GM21367 (cell line): ENCODE measurements at regions not wholly inside any gene's neighbourhood (a gene's known extent, or its start where the extent isn't known, plus 50 kb on each side); places are given as distances from the start of the nearest gene placed in this dataset.
"Not testable (repeated sequence)": the region's sequence is repeated elsewhere in the genome, so short reads cannot be mapped to it uniquely, and the experiment has no call there.

Source experiments
- ATAC-seq: cut with Tn5 transposase; IDR thresholded peaks from one replicate; pipeline ENCODE4 v1.9.1; 2021; ENCODE audit not compliant: unreplicated experiment

DNA sequence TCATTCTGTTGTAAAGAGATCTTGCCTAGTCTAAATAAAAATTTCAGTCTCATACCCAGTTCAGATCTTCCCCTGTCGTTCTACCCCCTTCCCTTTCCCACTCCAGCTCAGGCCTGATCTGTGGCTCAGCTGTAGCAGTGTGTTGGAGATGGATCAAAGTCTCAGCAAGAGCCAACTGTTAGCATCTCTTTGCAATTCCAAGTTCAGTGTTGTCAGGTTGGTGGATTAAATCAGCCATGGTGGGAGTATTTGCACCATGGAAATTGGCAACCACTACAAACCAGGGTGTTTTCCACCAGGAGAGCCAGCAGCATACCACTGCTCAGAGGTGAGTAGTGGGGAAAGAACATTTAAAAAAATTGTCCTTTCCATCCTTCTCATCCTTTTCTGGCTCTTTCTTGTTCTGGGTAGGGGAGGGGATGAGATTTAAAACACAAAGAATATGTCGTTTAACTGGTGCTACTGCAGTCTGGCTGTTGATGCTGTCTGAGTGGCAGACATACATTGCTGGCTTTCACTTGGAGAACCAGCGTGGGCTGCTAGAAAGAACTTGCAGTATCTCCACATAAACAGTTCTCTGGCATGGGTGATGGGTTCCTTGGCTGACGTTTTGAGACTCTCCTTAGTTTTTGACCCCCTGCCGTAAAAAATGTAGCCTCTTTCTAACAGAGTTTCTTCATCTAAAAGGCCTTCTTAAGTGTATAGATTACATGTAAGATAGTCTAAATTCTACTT, 514.1 kb downstream of the RAB38 start:
- ATAC-seq: no peak

DNA sequence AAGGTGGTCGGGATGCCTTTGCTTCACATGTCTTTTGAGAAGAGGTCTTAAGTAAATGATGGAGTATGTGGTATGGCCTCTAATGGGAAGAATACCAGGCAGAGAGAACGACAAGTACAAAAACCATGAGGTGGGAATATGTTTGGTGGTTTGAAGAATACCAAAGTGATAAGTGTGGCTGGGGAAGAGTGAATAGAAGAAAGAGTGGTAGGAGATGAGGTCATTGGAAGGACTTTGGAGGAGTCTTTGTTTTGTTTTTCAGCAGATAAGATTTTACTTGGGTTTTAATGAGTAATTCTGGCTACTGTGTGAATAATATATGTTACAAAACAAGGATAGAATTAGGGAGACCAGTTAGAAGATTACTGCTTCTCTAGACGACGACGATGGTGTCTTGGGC, 515.4 kb downstream of the RAB38 start:
- ATAC-seq: no peak

DNA sequence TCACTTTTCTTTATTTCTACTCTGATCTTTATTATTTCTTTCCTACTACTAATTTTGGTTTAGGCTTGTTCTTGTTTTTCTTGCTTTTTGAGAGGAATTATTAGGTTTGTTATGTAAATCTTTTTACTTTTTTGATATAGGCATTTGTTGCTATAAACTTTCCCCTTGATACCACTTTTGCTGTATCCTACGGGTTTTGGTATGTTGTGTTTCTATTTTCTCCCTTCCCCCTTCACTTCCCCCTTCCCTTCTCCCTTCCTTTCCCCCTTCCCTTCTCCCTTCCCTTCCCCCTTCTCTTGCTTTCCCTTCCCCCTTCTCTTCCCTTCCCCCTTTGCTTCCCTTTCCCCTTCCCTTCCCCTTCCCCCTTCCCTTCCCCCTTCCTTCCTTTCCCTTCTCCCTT, 529.6 kb downstream of the RAB38 start:
- ATAC-seq: no peak

DNA sequence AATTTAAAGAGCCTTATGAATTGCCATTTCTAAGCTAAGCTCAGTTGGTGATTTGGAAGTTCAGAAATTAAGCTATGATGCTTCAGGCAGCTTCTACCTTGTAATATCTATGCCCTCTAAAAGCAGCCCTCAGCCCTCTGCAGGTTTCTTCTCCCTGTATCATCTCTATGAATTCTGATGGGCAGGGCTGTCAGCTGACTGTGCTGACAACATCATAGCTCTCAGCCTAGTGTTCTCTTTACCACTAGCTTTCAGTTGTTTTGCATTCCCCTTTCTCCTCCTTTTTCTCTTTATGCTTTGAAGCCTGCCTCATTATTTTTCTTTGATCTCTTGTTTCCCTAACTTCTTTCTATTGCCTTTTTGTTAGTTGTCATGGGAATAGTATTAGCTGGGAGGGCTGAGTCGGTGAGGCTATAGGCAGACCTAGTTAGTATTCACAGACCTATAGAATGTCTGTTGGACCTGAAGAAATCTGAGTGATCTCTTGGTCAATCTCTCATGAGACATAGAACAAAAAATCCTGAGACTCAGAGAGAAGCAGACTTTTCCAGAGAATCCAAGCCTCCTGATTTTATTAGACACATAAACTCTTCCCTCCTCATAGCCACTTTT, 535.4 kb downstream of the RAB38 start:
- ATAC-seq: no peak

DNA sequence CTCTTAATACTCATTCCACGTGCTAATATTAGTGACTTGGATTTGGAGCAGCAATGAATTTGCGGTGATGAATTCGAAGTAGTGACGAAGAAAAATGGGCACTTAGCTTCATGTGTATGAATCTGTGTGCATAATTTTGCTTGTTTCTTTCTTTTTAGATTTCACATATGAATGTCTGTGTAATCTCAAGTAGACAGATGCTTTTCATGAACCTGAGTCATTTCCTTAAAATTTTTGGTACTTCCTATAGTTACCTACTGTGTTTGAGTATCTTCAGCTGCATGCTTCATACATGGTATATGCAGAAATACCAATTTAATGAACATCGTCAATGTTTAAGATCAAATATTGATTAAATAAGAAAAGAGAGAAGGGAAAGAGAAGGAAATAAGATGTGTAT, 540.2 kb downstream of the RAB38 start:
- ATAC-seq: no peak

DNA sequence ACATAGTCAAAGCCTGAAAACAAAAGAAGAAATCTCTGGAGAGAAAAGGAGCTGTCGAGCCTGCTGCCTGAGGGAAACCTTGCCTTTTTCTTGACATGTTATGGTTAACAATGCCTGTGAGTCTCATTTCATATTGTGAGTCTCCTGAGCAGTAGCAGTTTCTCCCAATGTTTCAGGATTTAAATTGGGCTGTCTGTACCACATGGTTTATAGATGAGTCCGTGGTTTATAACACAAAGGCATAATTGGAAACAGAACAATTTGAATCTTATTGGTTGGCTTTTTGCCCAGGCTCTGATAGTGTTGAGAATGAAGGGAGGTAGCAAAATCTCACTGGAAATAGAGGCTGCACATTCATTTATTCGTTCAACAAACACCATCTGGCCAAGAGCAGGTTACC, 540.9 kb downstream of the RAB38 start:
- no peak for ATAC-seq

DNA sequence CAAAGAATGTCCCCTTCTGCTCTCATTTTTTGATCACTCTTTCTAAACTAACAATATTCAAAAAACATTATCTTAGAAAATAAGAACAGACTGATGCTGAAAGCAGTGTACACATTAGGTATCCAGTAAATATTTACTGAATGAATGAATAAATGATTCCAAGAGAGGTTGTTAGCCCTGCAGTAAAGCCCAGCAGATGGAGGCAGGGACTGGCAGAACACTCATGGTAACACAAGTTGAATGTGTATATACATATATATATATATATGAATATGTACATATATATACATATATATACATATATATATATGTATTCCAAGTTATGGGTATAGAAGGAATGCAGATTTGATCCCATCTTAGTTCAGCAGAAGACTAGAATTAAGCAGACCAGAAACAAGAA, 546.3 kb downstream of the RAB38 start:
- ATAC-seq: no peak

DNA sequence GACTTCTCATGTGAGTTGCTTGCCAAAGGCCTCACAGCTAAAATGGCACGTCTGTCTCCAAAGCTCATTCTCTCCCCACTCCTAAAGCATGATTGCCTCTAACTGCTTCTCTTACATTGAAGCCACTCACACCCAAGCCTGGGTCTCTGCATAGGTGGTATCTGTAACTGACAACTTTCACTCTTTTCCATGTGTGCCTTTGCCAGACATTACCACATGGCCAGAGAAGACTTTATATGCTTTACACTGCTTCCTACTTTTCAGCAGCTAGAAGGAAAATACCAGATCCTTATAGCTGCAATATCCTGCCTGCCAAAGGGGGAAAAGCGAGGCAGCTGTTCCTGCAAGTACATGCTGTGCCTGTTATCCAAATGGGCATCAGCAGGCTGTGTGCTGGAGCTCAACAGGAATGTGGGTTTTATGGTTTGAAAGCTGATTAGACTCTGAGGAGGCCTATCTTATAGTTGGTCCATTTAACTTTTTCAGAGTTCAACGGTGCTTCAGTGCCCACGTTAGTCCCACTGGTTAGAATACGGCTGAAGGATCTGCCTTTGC, 547.1 kb downstream of the RAB38 start:
- no peak for ATAC-seq

DNA sequence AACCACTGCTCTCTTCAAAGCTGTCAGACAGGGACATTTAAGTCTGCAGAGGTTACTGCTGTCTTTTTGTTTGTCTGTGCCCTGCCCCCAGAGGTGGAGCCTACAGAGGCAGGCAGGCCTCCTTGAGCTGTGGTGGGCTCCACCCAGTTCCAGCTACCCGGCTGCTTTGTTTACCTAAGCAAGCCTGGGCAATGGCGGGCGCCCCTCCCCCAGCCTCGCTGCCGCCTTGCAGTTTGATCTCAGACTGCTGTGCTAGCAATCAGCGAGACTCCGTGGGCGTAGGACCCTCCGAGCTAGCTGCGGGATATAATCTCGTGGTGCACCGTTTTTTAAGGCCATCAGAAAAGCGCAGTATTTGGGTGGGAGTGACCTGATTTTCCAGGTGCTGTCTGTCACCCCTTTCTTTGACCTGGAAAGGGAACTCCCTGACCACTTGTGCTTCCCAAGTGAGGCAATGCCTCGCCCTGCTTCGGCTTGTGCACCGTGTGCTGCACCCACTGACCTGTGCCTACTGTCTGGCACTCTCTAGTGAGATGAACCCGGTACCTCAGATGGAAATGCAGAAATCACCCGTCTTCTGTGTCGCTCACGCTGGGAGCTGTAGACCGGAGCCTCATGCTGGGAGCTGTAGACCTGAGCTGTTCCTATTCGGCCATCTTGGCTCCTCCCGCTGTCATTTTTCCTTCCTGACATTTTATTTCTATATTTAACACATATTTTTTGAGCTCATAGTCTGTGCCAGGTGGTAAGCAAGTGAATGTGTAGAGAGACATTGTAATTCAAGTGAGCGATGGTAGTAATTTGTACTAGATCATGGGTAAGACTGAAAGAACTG, 551.5 kb downstream of the RAB38 start:
- not testable (repeated sequence) for ATAC-seq

DNA sequence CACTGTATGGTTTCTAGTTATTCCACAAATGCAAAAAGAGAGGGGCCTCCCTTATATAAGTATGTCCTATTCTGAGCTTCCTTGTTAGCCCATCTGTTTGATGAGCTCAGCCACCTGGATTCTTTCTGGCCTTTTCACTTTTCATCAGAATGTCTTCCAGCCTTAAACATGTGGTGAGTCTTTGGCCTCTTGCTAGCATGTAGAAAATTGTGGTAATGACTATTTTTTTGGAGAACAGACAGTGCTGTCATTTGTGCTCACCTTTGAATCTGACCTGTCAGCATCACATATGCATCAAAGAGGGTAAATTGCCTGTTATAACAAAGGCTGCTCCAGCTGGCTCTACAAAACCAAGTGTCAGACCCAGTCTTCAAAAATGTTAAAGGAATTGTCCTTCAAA, 558.7 kb downstream of the RAB38 start:
- ATAC-seq: no peak

DNA sequence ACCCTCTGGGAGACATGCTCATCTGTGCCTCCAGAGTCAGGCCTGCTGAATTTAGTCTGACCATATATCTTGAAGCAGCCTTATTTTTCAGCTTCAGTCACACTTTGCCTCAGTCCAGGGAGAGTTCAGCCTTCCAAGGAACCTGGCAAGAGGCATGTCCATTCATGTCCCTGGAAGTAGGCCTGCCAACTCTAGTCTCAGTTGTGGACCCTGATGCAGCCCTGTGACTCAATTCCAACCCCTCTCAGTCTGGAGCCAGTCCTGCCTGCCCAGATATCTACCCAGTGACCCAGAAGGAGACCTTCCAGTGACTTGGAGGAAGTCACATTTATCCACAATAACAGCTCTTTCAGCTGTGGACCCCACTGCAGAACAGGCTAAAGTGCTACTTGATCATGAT, 566.6 kb downstream of the TMEM135 start:
- no peak for ATAC-seq

DNA sequence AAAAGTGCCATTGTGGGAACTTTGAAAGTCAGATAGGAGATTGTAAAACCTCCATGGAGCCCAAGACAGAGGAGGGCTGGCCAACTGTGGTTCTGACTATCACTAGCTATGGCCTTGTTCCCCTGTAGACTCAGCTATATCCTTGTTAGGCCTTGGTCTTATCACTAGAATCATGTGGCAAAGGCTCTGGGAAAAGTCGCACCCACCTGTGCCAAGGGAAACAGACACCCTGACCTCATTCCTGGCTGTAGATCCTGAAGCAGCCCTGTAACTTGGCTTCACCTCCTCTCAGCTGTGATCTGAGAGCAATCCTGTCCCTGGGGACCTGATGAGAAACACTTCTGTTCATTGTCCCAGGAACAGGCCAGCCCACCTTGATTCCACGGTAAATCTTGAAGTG, 566.2 kb downstream of the TMEM135 start:
- no peak for ATAC-seq

DNA sequence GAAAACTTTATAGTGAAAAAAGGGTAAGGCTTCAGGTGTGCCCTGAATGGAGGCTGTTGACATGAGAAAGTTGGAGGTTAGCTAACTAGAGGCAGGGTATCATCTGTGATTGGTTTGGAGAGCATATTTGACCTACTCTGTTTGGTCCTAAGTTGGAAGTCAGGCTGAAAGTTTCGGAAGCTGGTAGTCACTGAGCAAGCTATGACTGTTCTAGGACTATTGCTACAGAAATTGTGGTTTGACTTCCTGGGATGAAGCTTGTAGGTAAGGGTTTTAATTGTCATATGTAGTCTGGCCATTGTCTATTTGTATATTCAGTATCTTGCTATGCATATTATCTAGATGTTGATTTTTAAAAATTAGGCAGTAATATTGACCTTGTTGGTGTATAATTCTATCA, 565.0 kb downstream of the TMEM135 start:
- no peak for ATAC-seq

DNA sequence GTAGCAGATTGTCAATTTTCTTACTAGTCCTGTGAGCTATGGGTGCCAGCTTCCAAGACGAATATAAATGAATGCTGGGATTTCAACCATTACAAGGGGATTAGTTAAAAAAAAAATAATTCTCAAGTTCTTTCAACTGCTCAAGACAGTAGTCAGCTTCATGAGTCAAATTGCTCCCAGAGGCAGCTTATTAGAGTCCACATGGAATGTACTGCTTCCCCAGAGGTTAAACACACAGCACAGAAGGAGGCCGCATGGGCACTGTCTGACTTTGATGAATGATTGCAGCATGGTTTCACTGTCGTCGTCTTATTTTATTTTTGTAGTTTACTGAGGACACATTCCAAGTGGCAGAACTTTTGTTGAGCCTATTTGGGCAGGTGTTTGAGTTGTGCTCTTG, 563.2 kb downstream of the TMEM135 start:
- ATAC-seq: no peak

DNA sequence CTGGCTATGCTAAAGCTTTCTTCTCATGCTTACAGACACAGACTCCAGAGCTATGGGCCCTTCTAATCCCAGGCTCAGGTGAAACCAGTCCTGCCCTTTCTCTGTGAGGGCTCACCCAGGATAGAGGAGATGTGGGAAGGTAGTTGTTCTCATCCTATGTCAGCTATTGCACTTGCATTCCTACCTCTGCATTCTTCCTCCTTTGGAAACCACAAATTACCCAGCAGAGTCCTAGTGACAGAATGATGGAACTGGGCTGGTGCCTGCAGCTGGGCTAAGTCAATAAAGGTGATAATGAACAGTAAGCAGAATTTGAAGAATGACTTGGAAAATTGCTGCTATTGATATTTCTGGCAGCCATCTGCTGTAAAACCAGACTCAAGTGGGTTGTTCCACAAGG, 560.0 kb downstream of the TMEM135 start:
- no peak for ATAC-seq

DNA sequence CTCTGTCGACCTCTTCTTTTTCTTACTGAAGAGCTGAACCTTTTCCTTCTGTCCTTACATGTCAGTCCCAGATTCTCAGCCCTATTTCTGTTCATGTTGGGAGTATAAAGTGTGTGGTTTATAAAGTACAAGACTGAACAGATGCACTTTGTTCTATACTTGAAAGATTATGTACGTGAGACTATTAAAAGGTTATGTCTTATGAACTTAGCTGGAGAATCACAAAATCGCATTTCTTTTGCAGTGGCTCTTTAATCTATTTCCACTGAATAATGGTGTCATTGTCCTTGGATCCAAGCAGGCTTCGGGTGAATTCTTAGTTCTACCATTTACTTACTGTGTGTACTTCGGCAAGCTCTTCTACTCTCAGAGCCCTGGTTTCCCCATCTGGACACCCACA, 558.4 kb downstream of the TMEM135 start:
- no peak for ATAC-seq

DNA sequence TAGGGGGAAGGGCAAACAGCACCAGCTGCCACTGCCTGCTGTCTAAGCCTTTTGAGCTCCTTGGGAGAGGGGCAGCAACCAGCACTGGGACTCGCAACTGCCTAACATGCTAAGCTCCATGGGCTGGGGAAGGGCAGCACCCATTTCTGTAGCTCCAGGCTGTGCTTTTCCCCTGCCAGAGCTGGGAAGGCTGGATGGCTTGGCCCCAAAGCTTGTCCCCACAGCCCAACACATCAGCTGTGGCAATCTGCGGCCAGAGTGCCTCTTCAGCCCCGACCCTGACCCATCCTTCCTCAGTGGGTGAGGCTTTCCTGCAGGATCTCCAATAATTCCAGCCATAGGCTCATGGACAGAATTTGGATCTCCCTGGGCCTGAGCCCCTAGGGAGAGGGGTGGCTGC, 551.3 kb downstream of the TMEM135 start:
- no peak for ATAC-seq

DNA sequence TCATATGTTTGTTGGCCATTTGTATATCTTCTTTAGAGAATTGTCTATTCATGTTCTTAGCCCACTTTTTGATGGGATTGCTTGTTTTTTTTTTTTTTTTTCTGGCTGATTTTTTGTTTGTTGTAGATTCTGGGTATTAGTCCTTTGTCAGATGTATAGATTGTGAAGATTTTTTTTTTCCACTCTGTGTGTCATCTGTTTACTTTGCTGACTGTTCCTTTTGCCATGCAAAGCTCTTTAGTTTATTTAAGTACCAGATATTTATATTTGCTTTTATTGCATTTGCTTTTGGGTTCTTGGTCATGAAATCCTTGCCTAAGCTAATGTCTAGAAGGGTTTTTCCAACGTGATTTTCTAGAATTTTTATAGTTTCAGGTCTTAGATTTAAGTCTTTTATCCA, 547.9 kb downstream of the TMEM135 start:
- not testable (repeated sequence) for ATAC-seq

DNA sequence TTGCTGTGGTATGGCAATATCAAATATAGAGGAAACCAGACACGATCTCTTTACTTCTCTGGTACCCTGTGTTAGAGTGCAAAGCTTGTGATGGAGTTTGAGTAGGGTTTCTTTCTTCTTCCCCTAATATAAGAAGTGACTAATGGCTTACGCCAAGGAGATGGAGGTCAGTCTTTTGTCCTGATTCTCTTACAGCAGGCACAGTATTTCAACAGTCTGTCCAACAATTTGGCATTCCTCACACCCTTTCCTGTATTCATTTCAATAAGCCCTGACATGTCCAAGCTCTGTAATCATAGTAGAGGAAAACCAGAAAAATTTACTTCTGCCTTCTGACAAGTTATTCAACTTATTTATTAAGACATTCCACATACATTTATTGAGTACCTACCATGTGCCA, 546.2 kb downstream of the TMEM135 start:
- no peak for ATAC-seq

DNA sequence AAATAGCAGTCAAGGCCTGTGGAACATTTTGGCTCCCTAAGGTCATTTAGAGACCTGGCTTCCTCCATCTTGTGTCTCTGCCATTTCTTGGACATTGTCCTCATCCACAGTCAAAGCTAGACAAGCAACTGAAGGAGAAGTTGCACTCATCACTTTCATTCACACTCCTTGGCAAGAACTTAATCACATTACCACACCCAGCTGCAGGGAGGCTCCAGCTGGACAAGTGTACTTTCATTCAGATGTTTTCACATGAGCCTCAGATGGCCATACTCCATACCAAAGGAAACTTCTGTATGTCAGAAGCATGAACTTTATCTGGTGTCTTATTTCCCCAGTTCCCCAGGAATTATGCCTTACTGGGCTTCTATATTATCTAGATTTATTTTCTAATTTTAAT, 537.4 kb downstream of the TMEM135 start:
- no peak for ATAC-seq

DNA sequence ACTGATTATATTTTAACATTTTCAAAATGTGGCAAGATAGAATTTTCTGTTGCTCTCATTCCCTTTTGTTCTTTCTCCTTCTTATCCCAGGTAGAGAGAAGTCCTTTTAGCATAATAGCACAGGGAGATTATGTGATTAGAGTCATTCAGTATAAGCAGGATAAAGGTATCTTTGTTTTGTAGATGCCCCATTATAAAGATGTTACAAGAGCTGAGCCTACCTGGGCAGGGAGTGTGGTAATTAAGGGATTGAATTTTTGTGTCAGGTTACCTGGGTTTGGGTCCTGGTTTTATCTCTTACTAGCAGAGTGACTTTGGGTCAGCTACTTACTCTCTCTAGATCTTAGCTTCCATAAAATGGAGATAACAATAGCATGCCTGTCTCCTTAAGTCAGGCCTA, 536.5 kb downstream of the TMEM135 start:
- no peak for ATAC-seq

DNA sequence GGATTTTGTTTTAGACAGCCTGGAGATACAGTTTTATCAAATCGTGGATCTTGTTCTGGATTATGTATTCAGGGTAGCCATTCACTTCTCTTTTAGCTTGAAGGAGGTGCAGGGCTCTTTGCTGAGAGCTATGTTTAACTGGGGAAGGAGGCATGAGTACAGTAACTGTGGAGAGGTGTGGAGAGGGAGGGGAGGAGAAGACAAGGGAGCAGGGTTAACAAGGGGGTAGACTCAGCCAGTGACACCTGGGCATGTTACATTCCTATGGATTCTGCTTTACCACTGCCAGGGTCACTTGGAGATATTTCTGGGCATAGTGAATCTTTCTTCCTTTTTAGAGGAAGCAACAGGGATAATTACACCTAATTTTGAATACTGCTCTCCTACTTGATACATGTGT, 536.0 kb downstream of the TMEM135 start:
- ATAC-seq: no peak
